GM12878 (cell line): ENCODE measurements at regions not wholly inside any gene's neighbourhood (a gene's known extent, or its start where the extent isn't known, plus 50 kb on each side); places are given as distances from the start of the nearest gene placed in this dataset.

ENCODE experiments used
- ATF7 ChIP-seq: fragments of 450-650 bp; IDR thresholded peaks from 2 replicates; pipeline ENCODE4 v1.6.1; 2016; ENCODE audit warnings: low read depth, mild to moderate bottlenecking
- CHD4 ChIP-seq: fragments of 200-600 bp; sonication (generic); IDR thresholded peaks from 2 replicates; pipeline ENCODE4 v1.6.1; 2016; ENCODE audit warnings: mild to moderate bottlenecking
- CTCF ChIP-seq, 3 experiments: IDR thresholded peaks in 2 of 3; conservative IDR thresholded peaks in 1 of 3; 2 replicates each; pipeline ENCODE4 v1.5.1; 2011; ENCODE audit warnings: low read depth in 3 of 3, low read length in 3 of 3, mild to moderate bottlenecking in 3 of 3, control low read depth in 2 of 3, moderate library complexity in 2 of 3, inconsistent platforms in 1 of 3, mixed read lengths in 1 of 3; ENCODE audit not compliant: control insufficient read depth in 2 of 3, insufficient read depth in 1 of 3; ENCODE audit errors: extremely low read depth in 1 of 3
- ESRRA ChIP-seq: IDR thresholded peaks from 2 replicates; pipeline ENCODE4 v1.6.1; 2012; ENCODE audit warnings: mild to moderate bottlenecking, low read length, improper control_type of control experiment
- ETV6 ChIP-seq, 2 experiments: fragments of 450-650 bp in 1 of 2; IDR thresholded peaks in 1 of 2; conservative IDR thresholded peaks in 1 of 2; 2 replicates each; pipeline ENCODE4 v1.6.1; 2014; ENCODE audit warnings: antibody characterized with exemption in 1 of 2, borderline replicate concordance in 1 of 2, low read depth in 1 of 2, mild to moderate bottlenecking in 1 of 2, moderate library complexity in 1 of 2
- KDM1A ChIP-seq: fragments of 200-600 bp; sonication (generic); IDR thresholded peaks from 2 replicates; pipeline ENCODE4 v1.6.1; 2016; ENCODE audit warnings: borderline replicate concordance
- MEF2A ChIP-seq: IDR thresholded peaks from 2 replicates; pipeline ENCODE4 v1.6.1; 2011; ENCODE audit warnings: low read depth, mild to moderate bottlenecking, low read length, moderate library complexity; ENCODE audit not compliant: insufficient read depth
- NFXL1 ChIP-seq: fragments of 450-650 bp; IDR thresholded peaks from 2 replicates; pipeline ENCODE4 v1.6.1; 2017; ENCODE audit warnings: antibody characterized with exemption, mild to moderate bottlenecking, borderline replicate concordance
- NR2C2 ChIP-seq: IDR thresholded peaks from 2 replicates; pipeline ENCODE4 v1.6.1; 2011; ENCODE audit warnings: borderline replicate concordance, low read depth; ENCODE audit not compliant: control insufficient read depth, insufficient read length
- PML ChIP-seq: IDR thresholded peaks from 2 replicates; pipeline ENCODE4 v1.6.1; 2012; ENCODE audit warnings: low read length, inconsistent platforms
- POLR2AphosphoS5 ChIP-seq: IDR thresholded peaks from 2 replicates; pipeline ENCODE4 v1.6.1; 2011; ENCODE audit warnings: mild to moderate bottlenecking, low read length, inconsistent platforms
- SREBF2 ChIP-seq: IDR thresholded peaks from 2 replicates; pipeline ENCODE4 v1.6.1; 2012; ENCODE audit warnings: mild to moderate bottlenecking, low read length
- TF ChIP-seq, protein P1 (sequence below): fragments of 450-650 bp; IDR thresholded peaks from 2 replicates; pipeline ENCODE4 v1.6.1; 2016; ENCODE audit warnings: mild to moderate bottlenecking
- TF ChIP-seq, protein P2 (sequence below): IDR thresholded peaks from 2 replicates; pipeline ENCODE4 v1.6.1; 2011; ENCODE audit warnings: low read depth, mild to moderate bottlenecking, low read length, moderate library complexity, borderline replicate concordance; ENCODE audit errors: extremely low read depth

- no peak for TF ChIP-seq CTCF (IDR thresholded peaks at IDR 0.05 in 2 of 3, conservative IDR thresholded peaks at IDR 0.05 in 1 of 3; ENCODE audit: control insufficient read depth in 2 of 3, extremely low read depth in 1 of 3, insufficient read depth in 1 of 3, low read depth in 3 of 3, low read length in 3 of 3)
- TF ChIP-seq PML, result no peak
- TF ChIP-seq ETV6 (conservative IDR thresholded peaks at IDR 0.05 in 1 of 2, IDR thresholded peaks at IDR 0.05 in 1 of 2; ENCODE audit: borderline replicate concordance in 1 of 2, low read depth in 1 of 2), result no peak
- TF ChIP-seq SREBF2, result no peak
- TF ChIP-seq NR2C2, result no peak
- no peak for TF ChIP-seq ESRRA
- TF ChIP-seq, protein P1, sequence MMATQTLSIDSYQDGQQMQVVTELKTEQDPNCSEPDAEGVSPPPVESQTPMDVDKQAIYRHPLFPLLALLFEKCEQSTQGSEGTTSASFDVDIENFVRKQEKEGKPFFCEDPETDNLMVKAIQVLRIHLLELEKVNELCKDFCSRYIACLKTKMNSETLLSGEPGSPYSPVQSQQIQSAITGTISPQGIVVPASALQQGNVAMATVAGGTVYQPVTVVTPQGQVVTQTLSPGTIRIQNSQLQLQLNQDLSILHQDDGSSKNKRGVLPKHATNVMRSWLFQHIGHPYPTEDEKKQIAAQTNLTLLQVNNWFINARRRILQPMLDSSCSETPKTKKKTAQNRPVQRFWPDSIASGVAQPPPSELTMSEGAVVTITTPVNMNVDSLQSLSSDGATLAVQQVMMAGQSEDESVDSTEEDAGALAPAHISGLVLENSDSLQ, result no peak
- no peak for TF ChIP-seq MEF2A
- TF ChIP-seq CHD4, result no peak
- no peak for TF ChIP-seq KDM1A
- no peak for TF ChIP-seq NFXL1
- no peak for TF ChIP-seq ATF7
- TF ChIP-seq, protein P2, sequence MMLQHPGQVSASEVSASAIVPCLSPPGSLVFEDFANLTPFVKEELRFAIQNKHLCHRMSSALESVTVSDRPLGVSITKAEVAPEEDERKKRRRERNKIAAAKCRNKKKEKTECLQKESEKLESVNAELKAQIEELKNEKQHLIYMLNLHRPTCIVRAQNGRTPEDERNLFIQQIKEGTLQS, result no peak
- no peak for TF ChIP-seq POLR2AphosphoS5
These were observed 179.4 kb downstream of the RBM46 start for GRCh38 chr4:154960476-154960875.
